ENCODE measurements at regions not wholly inside any gene's neighbourhood (a gene's known extent, or its start where the extent isn't known, plus 50 kb on each side); places are given as distances from the start of the nearest gene placed in this dataset.

DNA sequence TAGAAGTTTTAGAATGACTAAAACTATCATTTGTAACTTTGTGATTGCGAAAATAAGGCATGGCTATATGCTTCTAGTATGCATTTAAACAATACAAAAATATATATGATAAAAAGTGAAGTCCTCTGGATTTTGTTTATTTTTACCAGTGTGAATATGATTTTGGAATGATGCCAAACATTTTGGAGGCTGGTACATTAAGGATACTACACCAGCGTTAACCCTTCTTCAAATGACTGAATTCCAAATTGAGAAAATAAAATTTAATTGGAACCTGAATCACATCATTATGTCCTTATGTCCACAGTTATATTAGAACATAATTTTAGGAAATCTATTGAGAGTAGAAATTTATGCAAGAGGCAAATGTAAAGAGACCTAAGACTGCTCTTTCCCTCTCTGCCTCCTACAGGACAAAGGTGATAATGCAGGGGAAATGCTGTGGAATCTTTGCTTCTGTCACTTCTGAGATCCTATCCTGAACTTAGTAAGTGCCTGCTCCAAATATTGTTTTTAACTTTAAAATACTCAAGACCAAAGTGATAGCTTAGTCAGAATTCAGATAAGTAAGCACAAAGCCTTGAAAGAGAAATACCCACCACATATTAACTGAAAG is 121.1 kb upstream of the NANOGP8 start:
- Histone ChIP-seq H3K4me1 (ENCODE audit: insufficient read depth, low read length) (no peaks in the 10 kb centered on the region), H3K36me3 (ENCODE audit: insufficient read depth, low read length) (no peaks in the 10 kb centered on the region), H3K27me3 (ENCODE audit: control insufficient read depth in 1 of 2, insufficient read depth in 2 of 2, low read length in 2 of 2) (no peaks in the 10 kb centered on the region), H3K9me3 (ENCODE audit: low read length) (no peaks in the 10 kb centered on the region), H3K27ac (ENCODE audit: low read depth, low read length) (no peak overlapping the region), H3K4me3 (ENCODE audit: low read depth in 1 of 2, low read length in 2 of 2) (no peak overlapping the region), H3K9ac (ENCODE audit: low read length) (no peak overlapping the region)

DNA sequence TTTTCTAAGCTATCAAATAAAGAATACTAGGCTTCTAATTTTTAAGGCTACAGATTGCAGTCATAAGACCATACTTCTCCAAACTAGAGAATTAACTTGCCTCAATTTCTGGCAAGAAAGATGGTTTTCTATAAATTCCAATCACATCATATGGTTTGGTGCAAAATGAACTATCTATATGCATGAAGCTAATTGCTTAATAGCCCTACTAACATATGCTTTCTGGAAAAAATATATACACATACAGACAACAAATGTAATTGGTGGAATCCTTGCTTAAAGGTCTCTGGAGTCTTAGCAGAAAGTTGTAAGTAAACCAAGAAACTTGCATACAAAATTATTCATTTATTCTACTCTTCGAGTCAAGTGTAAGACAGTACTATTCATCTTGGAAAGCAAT is 113.1 kb upstream of the NANOGP8 start:
- Histone ChIP-seq H3K36me3 (ENCODE audit: insufficient read depth, low read length) (no peaks in the 10 kb centered on the region), H3K9me3 (ENCODE audit: low read length) (no peaks in the 10 kb centered on the region), H3K27me3 (ENCODE audit: control insufficient read depth in 1 of 2, insufficient read depth in 2 of 2, low read length in 2 of 2) (no peaks in the 10 kb centered on the region), H3K4me3 (ENCODE audit: low read depth in 1 of 2, low read length in 2 of 2) (no peak overlapping the region), H3K9ac (ENCODE audit: low read length) (no peak overlapping the region), H3K4me1 (ENCODE audit: insufficient read depth, low read length) (peaks cover 6% of the 10 kb centered on the region), H3K27ac (ENCODE audit: low read depth, low read length) (no peak overlapping the region)

DNA sequence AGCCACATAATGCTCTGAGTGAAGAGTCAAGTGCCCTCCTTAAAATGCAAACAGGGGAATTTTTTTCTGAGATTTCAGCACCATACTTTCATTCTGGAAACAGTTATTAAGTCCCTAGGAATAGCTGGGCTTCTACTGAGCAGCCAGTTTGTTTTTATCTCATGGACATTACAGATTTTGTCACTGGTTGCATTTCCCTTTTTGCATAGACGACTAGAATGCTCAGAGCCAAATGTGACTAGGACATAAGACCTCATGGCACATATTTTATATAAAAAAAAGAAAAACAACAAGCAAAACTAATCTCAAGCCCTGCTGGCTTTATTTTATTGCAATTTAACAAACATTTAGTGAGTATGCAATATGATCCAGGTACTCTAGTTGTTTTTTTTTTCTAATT is 112.7 kb upstream of the NANOGP8 start:
- H3K9ac ChIP-seq (ENCODE audit: low read length), result no peak overlapping the region
- H3K27ac ChIP-seq (ENCODE audit: low read depth, low read length), result no peak overlapping the region
- H3K27me3 ChIP-seq (ENCODE audit: control insufficient read depth in 1 of 2, insufficient read depth in 2 of 2, low read length in 2 of 2), result no peaks in the 10 kb centered on the region
- peaks cover 6% of the 10 kb centered on the region for H3K4me1 ChIP-seq (ENCODE audit: insufficient read depth, low read length)
- no peak overlapping the region for H3K4me3 ChIP-seq (ENCODE audit: low read depth in 1 of 2, low read length in 2 of 2)
- H3K9me3 ChIP-seq (ENCODE audit: low read length), result no peaks in the 10 kb centered on the region
- no peaks in the 10 kb centered on the region for H3K36me3 ChIP-seq (ENCODE audit: insufficient read depth, low read length)

DNA sequence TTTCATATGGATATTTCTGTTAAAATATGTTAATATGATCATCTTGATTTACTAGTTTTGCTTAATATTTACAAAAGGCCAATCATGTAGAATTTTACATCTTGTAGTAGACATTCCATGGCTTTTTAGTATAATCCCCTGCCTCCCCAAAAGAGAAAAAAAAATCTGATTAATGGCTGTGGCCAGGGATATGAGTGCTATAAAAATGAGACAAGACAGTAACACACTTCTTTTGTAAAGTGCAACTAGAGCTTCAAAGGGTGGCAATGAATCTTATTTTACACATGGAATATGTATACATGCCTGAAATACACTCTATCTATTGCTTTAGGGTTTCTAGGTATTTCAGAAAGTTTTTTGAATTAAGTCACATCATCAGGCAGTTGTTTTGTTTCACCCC is 112.2 kb upstream of the NANOGP8 start:
- no peak overlapping the region for H3K4me3 ChIP-seq (ENCODE audit: low read depth in 1 of 2, low read length in 2 of 2)
- no peak overlapping the region for H3K27ac ChIP-seq (ENCODE audit: low read depth, low read length)
- peaks cover 6% of the 10 kb centered on the region for H3K4me1 ChIP-seq (ENCODE audit: insufficient read depth, low read length)
- no peaks in the 10 kb centered on the region for H3K9me3 ChIP-seq (ENCODE audit: low read length)
- no peaks in the 10 kb centered on the region for H3K36me3 ChIP-seq (ENCODE audit: insufficient read depth, low read length)
- no peaks in the 10 kb centered on the region for H3K27me3 ChIP-seq (ENCODE audit: control insufficient read depth in 1 of 2, insufficient read depth in 2 of 2, low read length in 2 of 2)
- H3K9ac ChIP-seq (ENCODE audit: low read length), result no peak overlapping the region

DNA sequence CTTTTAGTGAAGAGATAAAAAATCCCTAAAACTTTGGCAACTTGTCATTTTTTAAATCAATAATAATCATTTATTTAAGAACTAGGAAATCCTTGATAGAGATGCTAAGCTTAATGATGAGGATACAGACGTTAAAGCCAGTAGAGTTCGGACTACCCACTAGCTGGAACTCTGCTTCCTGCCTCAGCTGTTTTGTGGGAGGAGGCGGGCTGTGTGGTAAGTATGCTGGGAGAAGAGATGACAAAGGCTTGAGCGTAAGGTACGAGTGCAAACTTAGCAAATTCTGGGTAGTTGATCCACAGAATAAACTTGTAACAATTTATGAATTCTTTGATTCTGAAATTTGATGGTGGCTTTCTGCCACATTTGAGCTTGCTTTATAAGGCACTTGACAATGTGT is 111.2 kb upstream of the NANOGP8 start:
- Histone ChIP-seq H3K9me3 (ENCODE audit: low read length) (peaks cover 4% of the 10 kb centered on the region), H3K4me3 (ENCODE audit: low read depth in 1 of 2, low read length in 2 of 2) (no peak overlapping the region), H3K27me3 (ENCODE audit: control insufficient read depth in 1 of 2, insufficient read depth in 2 of 2, low read length in 2 of 2) (no peaks in the 10 kb centered on the region), H3K4me1 (ENCODE audit: insufficient read depth, low read length) (peaks cover 6% of the 10 kb centered on the region), H3K36me3 (ENCODE audit: insufficient read depth, low read length) (no peaks in the 10 kb centered on the region), H3K9ac (ENCODE audit: low read length) (no peak overlapping the region), H3K27ac (ENCODE audit: low read depth, low read length) (no peak overlapping the region)

DNA sequence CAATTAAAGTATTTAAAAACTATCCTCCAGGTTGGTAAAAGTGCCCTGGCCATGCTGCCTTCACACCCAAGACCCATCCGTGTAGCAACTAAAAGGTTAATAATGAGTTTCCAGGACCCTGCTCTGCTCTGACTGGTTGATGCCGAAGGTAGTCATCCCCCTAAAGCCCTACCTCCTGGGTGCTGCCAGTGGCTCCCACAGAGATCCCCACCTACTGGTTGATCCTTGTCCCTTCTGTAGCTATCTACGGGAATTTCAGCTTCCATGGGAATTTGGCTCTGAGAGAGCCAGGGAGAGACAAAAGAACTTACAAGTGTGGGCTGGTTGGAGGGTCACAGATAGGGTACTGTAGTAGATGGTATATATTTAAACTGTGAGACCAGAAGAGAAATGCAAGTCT is 110.6 kb upstream of the NANOGP8 start:
- Histone ChIP-seq H3K9ac (ENCODE audit: low read length) (no peak overlapping the region), H3K9me3 (ENCODE audit: low read length) (peaks cover 4% of the 10 kb centered on the region), H3K27me3 (ENCODE audit: control insufficient read depth in 1 of 2, insufficient read depth in 2 of 2, low read length in 2 of 2) (no peaks in the 10 kb centered on the region), H3K4me1 (ENCODE audit: insufficient read depth, low read length) (peaks cover 6% of the 10 kb centered on the region), H3K27ac (ENCODE audit: low read depth, low read length) (no peak overlapping the region), H3K36me3 (ENCODE audit: insufficient read depth, low read length) (no peaks in the 10 kb centered on the region), H3K4me3 (ENCODE audit: low read depth in 1 of 2, low read length in 2 of 2) (no peak overlapping the region)

DNA sequence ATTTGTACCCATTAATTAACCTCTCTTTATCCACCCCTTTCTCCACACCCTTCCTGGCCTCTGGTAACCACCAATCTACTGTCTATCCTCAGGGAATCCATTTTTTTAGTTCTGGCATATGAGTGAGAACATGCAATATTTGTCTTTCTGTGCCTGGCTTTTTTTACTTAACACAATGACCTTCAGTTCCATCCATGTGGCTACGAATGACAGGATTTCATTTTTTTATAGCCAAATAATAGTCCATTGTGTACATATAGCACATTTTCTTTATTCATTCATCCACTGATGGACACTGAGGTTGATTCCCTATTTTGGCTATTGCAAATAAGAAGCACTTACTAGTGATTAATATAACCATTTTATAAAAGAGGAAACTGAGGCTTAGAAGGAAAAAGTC is 109.9 kb upstream of the NANOGP8 start:
- H3K9ac ChIP-seq (ENCODE audit: low read length), result no peak overlapping the region
- H3K27ac ChIP-seq (ENCODE audit: low read depth, low read length), result no peak overlapping the region
- peaks cover 6% of the 10 kb centered on the region for H3K4me1 ChIP-seq (ENCODE audit: insufficient read depth, low read length)
- H3K4me3 ChIP-seq (ENCODE audit: low read depth in 1 of 2, low read length in 2 of 2), result no peak overlapping the region
- peaks cover 4% of the 10 kb centered on the region for H3K9me3 ChIP-seq (ENCODE audit: low read length)
- H3K36me3 ChIP-seq (ENCODE audit: insufficient read depth, low read length), result no peaks in the 10 kb centered on the region
- H3K27me3 ChIP-seq (ENCODE audit: control insufficient read depth in 1 of 2, insufficient read depth in 2 of 2, low read length in 2 of 2), result no peaks in the 10 kb centered on the region

DNA sequence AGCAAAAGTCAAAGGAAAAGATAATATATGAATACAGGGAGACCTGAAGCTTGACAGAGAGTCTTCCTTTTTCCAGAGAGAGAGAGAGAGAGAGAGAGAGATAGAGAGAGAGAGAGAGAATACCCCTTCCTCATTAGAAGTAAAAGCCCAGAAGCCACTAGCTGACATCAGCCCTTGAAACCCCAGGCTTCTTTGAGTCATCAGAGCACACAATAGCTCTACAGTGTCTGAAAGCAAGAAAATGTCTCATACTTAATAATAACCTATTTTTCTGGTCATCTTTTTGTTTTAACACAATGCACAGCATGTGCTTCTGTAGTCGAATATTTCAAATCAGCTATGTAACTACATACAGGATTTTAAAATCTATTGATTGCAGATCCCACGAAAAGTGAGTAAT is 109.2 kb upstream of the NANOGP8 start:
- H3K9ac ChIP-seq (ENCODE audit: low read length), result no peak overlapping the region
- H3K9me3 ChIP-seq (ENCODE audit: low read length), result peaks cover 4% of the 10 kb centered on the region
- no peaks in the 10 kb centered on the region for H3K36me3 ChIP-seq (ENCODE audit: insufficient read depth, low read length)
- H3K27ac ChIP-seq (ENCODE audit: low read depth, low read length), result no peak overlapping the region
- peaks cover 6% of the 10 kb centered on the region for H3K4me1 ChIP-seq (ENCODE audit: insufficient read depth, low read length)
- H3K4me3 ChIP-seq (ENCODE audit: low read depth in 1 of 2, low read length in 2 of 2), result no peak overlapping the region
- no peaks in the 10 kb centered on the region for H3K27me3 ChIP-seq (ENCODE audit: control insufficient read depth in 1 of 2, insufficient read depth in 2 of 2, low read length in 2 of 2)

DNA sequence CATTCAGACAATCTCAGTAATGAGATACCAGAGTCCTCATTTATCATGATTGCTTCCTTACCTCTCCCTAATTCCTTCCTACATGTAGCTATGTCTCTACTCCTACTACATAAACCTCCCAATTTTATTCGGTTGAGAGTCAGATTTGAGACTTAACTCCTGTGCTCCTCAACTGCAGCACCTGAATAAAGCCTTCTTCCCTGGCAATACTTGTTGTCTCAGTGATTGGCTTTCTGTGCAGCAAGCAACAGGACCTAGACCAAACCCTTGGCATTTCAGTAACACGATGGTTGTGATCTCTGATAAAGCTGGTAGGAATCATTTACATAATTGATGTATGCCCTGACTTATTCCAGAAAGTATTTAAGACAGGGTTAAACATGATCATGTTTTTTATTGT is 106.7 kb upstream of the NANOGP8 start:
- H3K27me3 ChIP-seq (ENCODE audit: control insufficient read depth in 1 of 2, insufficient read depth in 2 of 2, low read length in 2 of 2), result no peaks in the 10 kb centered on the region
- H3K27ac ChIP-seq (ENCODE audit: low read depth, low read length), result no peak overlapping the region
- no peak overlapping the region for H3K4me3 ChIP-seq (ENCODE audit: low read depth in 1 of 2, low read length in 2 of 2)
- H3K9ac ChIP-seq (ENCODE audit: low read length), result no peak overlapping the region
- peaks cover 6% of the 10 kb centered on the region for H3K4me1 ChIP-seq (ENCODE audit: insufficient read depth, low read length)
- no peaks in the 10 kb centered on the region for H3K36me3 ChIP-seq (ENCODE audit: insufficient read depth, low read length)
- peaks cover 4% of the 10 kb centered on the region for H3K9me3 ChIP-seq (ENCODE audit: low read length)

DNA sequence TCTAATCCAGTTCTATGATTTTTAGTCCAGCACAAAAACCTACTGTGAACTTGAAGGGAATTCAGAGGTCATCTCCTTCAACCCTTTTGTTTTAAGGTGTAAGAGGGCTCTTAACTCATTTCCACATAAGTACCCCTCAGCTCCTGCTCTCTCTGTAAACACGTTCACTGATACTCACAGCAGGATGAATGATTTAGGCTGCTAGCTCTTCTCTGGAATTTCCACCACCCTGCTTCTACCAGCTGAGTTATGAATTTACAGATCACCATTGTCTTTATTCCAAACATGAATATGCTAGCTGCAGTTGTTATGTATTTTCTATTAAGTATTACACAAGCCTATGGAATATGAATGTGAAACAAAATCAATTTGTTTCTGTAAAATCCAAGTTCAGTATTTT is 101.3 kb upstream of the NANOGP8 start:
- Histone ChIP-seq H3K4me3 (ENCODE audit: low read depth in 1 of 2, low read length in 2 of 2) (no peak overlapping the region), H3K27me3 (ENCODE audit: control insufficient read depth in 1 of 2, insufficient read depth in 2 of 2, low read length in 2 of 2) (no peaks in the 10 kb centered on the region), H3K36me3 (ENCODE audit: insufficient read depth, low read length) (no peaks in the 10 kb centered on the region), H3K4me1 (ENCODE audit: insufficient read depth, low read length) (peaks cover 12% of the 10 kb centered on the region), H3K9ac (ENCODE audit: low read length) (no peak overlapping the region), H3K9me3 (ENCODE audit: low read length) (no peaks in the 10 kb centered on the region), H3K27ac (ENCODE audit: low read depth, low read length) (no peak overlapping the region)

DNA sequence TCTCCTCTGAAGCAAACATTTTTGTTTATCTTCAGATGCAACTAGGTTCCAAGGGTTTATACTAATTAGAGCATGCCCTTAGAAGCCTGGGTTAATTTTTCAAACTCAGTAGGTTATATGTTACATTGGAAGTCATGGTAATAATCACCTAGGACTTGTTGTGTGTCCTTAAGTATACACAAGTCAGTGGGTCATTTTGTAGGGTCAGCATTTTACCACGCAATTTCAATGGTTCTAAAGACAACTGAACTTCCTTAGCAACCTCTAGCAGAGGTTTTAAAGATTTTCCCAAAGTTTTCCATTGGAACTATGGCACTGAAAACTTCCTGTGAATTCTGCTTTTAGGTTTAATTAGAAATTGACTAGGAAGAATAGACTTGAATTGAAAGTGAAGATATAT is 99.6 kb upstream of the NANOGP8 start:
- H3K36me3 ChIP-seq (ENCODE audit: insufficient read depth, low read length), result no peaks in the 10 kb centered on the region
- H3K4me1 ChIP-seq (ENCODE audit: insufficient read depth, low read length), result peaks cover 12% of the 10 kb centered on the region
- no peak overlapping the region for H3K9ac ChIP-seq (ENCODE audit: low read length)
- no peaks in the 10 kb centered on the region for H3K9me3 ChIP-seq (ENCODE audit: low read length)
- H3K4me3 ChIP-seq (ENCODE audit: low read depth in 1 of 2, low read length in 2 of 2), result no peak overlapping the region
- H3K27me3 ChIP-seq (ENCODE audit: control insufficient read depth in 1 of 2, insufficient read depth in 2 of 2, low read length in 2 of 2), result no peaks in the 10 kb centered on the region
- H3K27ac ChIP-seq (ENCODE audit: low read depth, low read length), result no peak overlapping the region

DNA sequence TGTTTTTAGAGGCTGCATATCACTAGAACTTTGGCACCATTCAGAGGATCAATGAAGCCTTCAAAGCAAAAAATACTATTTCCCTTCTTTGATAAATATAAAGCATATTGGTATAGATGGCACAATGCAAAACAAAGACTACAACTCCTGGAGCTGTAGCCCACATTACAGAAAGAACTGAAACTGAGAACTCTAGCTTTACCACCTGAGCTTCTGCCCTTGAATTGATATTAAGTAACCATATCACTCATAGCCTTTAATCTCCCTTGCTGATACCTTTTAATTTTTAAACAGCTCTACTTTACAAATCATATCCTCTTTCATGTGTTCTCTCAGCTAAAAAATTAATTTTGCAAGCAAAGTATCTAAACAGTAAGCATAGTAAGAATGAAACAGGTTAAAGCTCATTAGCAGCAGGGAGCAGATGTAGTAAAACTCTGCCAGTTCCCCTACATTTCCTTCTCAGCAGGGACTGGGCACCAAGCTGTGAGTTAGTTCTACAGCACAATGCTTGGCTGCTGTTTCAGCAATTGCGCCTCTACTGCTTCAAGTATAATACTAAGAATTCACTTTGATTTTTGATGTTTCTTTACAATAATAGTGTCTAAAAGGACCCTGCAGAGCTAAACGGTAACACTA is 97.9 kb upstream of the NANOGP8 start:
- H3K27ac ChIP-seq (ENCODE audit: low read depth, low read length), result no peak overlapping the region

More for the DNA sequence above, 97.9 kb upstream of the NANOGP8 start:
- Histone ChIP-seq H3K36me3 (ENCODE audit: insufficient read depth, low read length) (no peaks in the 10 kb centered on the region), H3K4me1 (ENCODE audit: insufficient read depth, low read length) (peaks cover 12% of the 10 kb centered on the region), H3K4me3 (ENCODE audit: low read depth in 1 of 2, low read length in 2 of 2) (no peak overlapping the region), H3K9ac (ENCODE audit: low read length) (no peak overlapping the region), H3K27me3 (ENCODE audit: control insufficient read depth in 1 of 2, insufficient read depth in 2 of 2, low read length in 2 of 2) (no peaks in the 10 kb centered on the region), H3K9me3 (ENCODE audit: low read length) (no peaks in the 10 kb centered on the region)
